Heart right ventricle (tissue), 16 donors: ENCODE measurements at regions not wholly inside any gene's neighbourhood (a gene's known extent, or its start where the extent isn't known, plus 50 kb on each side); places are given as distances from the start of the nearest gene placed in this dataset.

ENCODE experiments used
- ATAC-seq, 8 donors: fragments of 200-7000 bp; cut with Tn5 transposase; one replicate each; pipeline ENCODE4 v1.9.1; 2020; ENCODE audit warnings: mild to moderate bottlenecking in 8 of 8, moderate library complexity in 8 of 8, moderate number of reproducible peaks in 1 of 8
- DNase-seq, 2 donors: peaks; one replicate each; pipeline ENCODE4 v3.0.0-alpha.2; 2020
- H3K27ac ChIP-seq, 10 donors: fragments of 200-600 bp; sonication (generic) in 2 of 10; one replicate each; pipeline versions ENCODE4 v1.5.0 to v1.8.0; 2020 to 2022; ENCODE audit warnings: mild to moderate bottlenecking in 3 of 10
- H3K27me3 ChIP-seq, 7 donors: fragments of 200-600 bp; one replicate each; pipeline ENCODE4 v1.8.0; 2021 to 2022; ENCODE audit warnings: mild to moderate bottlenecking in 2 of 7
- H3K36me3 ChIP-seq, 9 donors: fragments of 200-600 bp; sonication (generic) in 1 of 9; one replicate each; pipeline versions ENCODE4 v1.5.0 to v1.8.0; 2020 to 2022; ENCODE audit warnings: mild to moderate bottlenecking in 2 of 9
- H3K4me1 ChIP-seq, 9 donors: fragments of 200-600 bp; sonication (generic) in 1 of 9; one replicate each; pipeline versions ENCODE4 v1.5.0 to v1.8.0; 2020 to 2022; ENCODE audit warnings: mild to moderate bottlenecking in 4 of 9
- H3K4me3 ChIP-seq, 10 donors: fragments of 200-600 bp; sonication (generic) in 2 of 10; one replicate each; pipeline versions ENCODE4 v1.5.0 to v1.8.0; 2020 to 2022; ENCODE audit warnings: mild to moderate bottlenecking in 7 of 10, moderate library complexity in 2 of 10
- H3K9me3 ChIP-seq, 11 donors: fragments of 200-600 bp in 10 of 11; sonication (generic) in 2 of 11; one replicate each; pipeline versions ENCODE4 v1.5.0 to v1.8.0; 2013 to 2022; ENCODE audit warnings: mild to moderate bottlenecking in 2 of 11, control low read depth in 1 of 11, moderate library complexity in 1 of 11
- CTCF ChIP-seq, 9 donors: fragments of 200-600 bp; sonication (generic) in 2 of 9; IDR thresholded peaks; one replicate each; pipeline versions ENCODE4 v1.5.0 to v1.8.0; 2021 to 2022; ENCODE audit warnings: antibody characterized with exemption in 9 of 9, mild to moderate bottlenecking in 5 of 9, moderate library complexity in 1 of 9
- WGBS, 2 donors: extraction: QIAGEN DNeasy Blood & Tissue Kit; methylation state at CpG; one replicate each; pipeline ENCODE4 v1.1.7; 2013; ENCODE audit warnings: inconsistent platforms in 1 of 2; 5-methylcytosine and 5-hydroxymethylcytosine counted together
- intact Hi-C, 10 donors: fragments of 100-400 bp; cut with DNase I; formaldehyde crosslinking; loops; one replicate each; pipeline versions ENCODE4 v1.11.1 to v1.14.2; 2022
- donor health status: Arrhythmogenic right ventricular cardiomyopathy.
- donor health status: ischemic (EF 13 %, LVEDD 7.1; RV severe dilation, severe dysfunction).
- donor health status: healthy with polysubstance abuse.
- donor health status: DM: no; HTN: yes; CAD: no.
- donor health status: DM: no; HTN: no; CAD: no.
- donor health status: ischemic (EF 25% LVEDD 6.9; RV normal size, moderate dysfunction).
- donor health status: ischemic (EF 25% LVEDD 5.7; RV mildly dilated, moderate dysfunction).
- donor health status: healthy.
- donor health status: DM: yes; HTN: yes; CAD: no.
- donor health status: Ischemic cardiomyopathy.
- donor health status: ischemic (EF 35%, LVEDD 5.7; RV mildly dilated, moderate dysfunction).
- donor health status: nonischemic (EF 11% LVEDD 7.7; RV severe dilation, severe dysfunction).
- donor health status: DM: yes; HTN: yes; CAD: no.
- donor health status: PGD.
- donor health status: ischemic (EF 29% LVEDD 5.4; RV normal size, mild dysfunction).
- donor health status: nonischemic (EF 23%, LVEDD 6.1; RV moderate dilation, normal function).

GRCh38 chr3:23746441-23746840, 59.3 kb upstream of the UBE2E1 start:
- intact Hi-C loops: no loop called here
- WGBS, 2 donors: 72% methylated on average over 7 of the region's 7 CpGs
- no peak overlapping the region for H3K27ac ChIP-seq
- no peaks in the 10 kb centered on the region for H3K36me3 ChIP-seq
- H3K4me3 ChIP-seq: no peak overlapping the region
- no peak for TF ChIP-seq CTCF (IDR thresholded peaks at IDR 0.05)
- H3K9me3 ChIP-seq: no peaks in the 10 kb centered on the region
- H3K27me3 ChIP-seq: no peaks in the 10 kb centered on the region
- DNase-seq: no peak
- ATAC-seq: no peak
- H3K4me1 ChIP-seq: peaks cover 0 to 48% (median 12%) of the 10 kb centered on the region in 9 donors

- H3K9me3 ChIP-seq: no peaks in the 10 kb centered on the region
- TF ChIP-seq CTCF (IDR thresholded peaks at IDR 0.05): no peak
- no peaks in the 10 kb centered on the region for H3K36me3 ChIP-seq
- intact Hi-C loops: no loop called here
- H3K4me1 ChIP-seq: peaks cover 0 to 51% (median 22%) of the 10 kb centered on the region in 9 donors
- DNase-seq (no peak), ATAC-seq (no peak)
- H3K4me3 ChIP-seq: no peak overlapping the region
- no peaks in the 10 kb centered on the region for H3K27me3 ChIP-seq
- H3K27ac ChIP-seq: peak overlapping the region in 1 of 10 donors; percentile 17
- WGBS, 2 donors: 88% methylated on average over 2 of the region's 2 CpGs
Observed at GRCh38 chr3:23747841-23748240, 57.9 kb upstream of the UBE2E1 start.

- intact Hi-C loops: no loop called here
- peak in 5 of 8 donors; percentile 19 to 57 (median 31) for ATAC-seq
- H3K4me1 ChIP-seq: peaks cover 0 to 51% (median 22%) of the 10 kb centered on the region in 9 donors
- no peaks in the 10 kb centered on the region for H3K9me3 ChIP-seq
- H3K4me3 ChIP-seq: no peak overlapping the region
- peak overlapping the region in 2 of 10 donors; percentile 17 to 19 for H3K27ac ChIP-seq
- WGBS, 2 donors: 70 to 81% methylated on average over 4 of the region's 4 CpGs
- no peaks in the 10 kb centered on the region for H3K27me3 ChIP-seq
- DNase-seq: peak in 1 of 2 donors; percentile 43
- no peak for TF ChIP-seq CTCF (IDR thresholded peaks at IDR 0.05)
- H3K36me3 ChIP-seq: no peaks in the 10 kb centered on the region
Observed at GRCh38 chr3:23748398-23749110, 57.2 kb upstream of the UBE2E1 start.

GRCh38 chr3:23749609-23750008, 56.1 kb upstream of the UBE2E1 start:
- H3K9me3 ChIP-seq: no peaks in the 10 kb centered on the region
- 78 to 80% methylated on average over 4 of the region's 4 CpGs for WGBS, 2 donors
- peaks cover 0 to 51% (median 22%) of the 10 kb centered on the region in 9 donors for H3K4me1 ChIP-seq
- intact Hi-C loops: no loop called here
- no peak overlapping the region for H3K27ac ChIP-seq
- TF ChIP-seq CTCF (IDR thresholded peaks at IDR 0.05): no peak
- no peak overlapping the region for H3K4me3 ChIP-seq
- no peaks in the 10 kb centered on the region for H3K27me3 ChIP-seq
- DNase-seq (no peak), ATAC-seq (peak in 1 of 8 donors; percentile 23)
- no peaks in the 10 kb centered on the region for H3K36me3 ChIP-seq
